ENCODE measurements at regions not wholly inside any gene's neighbourhood (a gene's known extent, or its start where the extent isn't known, plus 50 kb on each side); places are given as distances from the start of the nearest gene placed in this dataset.

DNA sequence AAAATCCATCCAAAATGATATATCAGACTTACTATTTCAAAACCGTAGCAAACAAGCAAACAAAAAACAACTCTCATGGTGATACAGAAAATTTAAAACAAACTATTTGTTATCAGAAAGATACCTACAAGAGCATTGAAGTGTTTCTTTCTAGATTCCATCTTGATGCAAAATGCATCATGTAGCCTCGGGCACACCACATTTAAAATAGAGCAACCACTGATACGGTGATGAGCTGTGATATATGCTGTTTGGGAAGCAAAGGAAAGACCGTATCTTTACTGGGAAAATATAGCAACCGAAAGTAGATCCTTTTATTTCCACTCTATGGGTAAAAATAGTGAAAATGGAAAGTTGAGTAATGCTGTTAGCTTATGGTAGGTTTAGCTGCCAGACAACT lies 892.0 kb downstream of the GATA3 start:
- H3K9ac ChIP-seq (ENCODE audit: low read length), result no peak overlapping the region
- no peaks in the 10 kb centered on the region for H3K36me3 ChIP-seq (ENCODE audit: low read length)
- no peak overlapping the region for H3K4me2 ChIP-seq (ENCODE audit: low read depth, low read length, poor library complexity, severe bottlenecking)
- no peak overlapping the region for H3K4me3 ChIP-seq (ENCODE audit: insufficient read depth, low read length, poor library complexity, severe bottlenecking)
- H3K9me2 ChIP-seq (replicated peaks; ENCODE audit: insufficient read depth, low read length), result no peaks in the 10 kb centered on the region
- no peaks in the 10 kb centered on the region for H4K20me1 ChIP-seq (ENCODE audit: low read depth, low read length)
- no peaks in the 10 kb centered on the region for H3K27me3 ChIP-seq (ENCODE audit: low read length)
- TF ChIP-seq EZH2phosphoT487 (conservative IDR thresholded peaks at IDR 0.05; ENCODE audit: low read length), result no peak
- TF ChIP-seq, protein P1, sequence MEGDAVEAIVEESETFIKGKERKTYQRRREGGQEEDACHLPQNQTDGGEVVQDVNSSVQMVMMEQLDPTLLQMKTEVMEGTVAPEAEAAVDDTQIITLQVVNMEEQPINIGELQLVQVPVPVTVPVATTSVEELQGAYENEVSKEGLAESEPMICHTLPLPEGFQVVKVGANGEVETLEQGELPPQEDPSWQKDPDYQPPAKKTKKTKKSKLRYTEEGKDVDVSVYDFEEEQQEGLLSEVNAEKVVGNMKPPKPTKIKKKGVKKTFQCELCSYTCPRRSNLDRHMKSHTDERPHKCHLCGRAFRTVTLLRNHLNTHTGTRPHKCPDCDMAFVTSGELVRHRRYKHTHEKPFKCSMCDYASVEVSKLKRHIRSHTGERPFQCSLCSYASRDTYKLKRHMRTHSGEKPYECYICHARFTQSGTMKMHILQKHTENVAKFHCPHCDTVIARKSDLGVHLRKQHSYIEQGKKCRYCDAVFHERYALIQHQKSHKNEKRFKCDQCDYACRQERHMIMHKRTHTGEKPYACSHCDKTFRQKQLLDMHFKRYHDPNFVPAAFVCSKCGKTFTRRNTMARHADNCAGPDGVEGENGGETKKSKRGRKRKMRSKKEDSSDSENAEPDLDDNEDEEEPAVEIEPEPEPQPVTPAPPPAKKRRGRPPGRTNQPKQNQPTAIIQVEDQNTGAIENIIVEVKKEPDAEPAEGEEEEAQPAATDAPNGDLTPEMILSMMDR (IDR thresholded peaks at IDR 0.05; ENCODE audit: insufficient read depth, low read length, poor library complexity, severe bottlenecking), result no peak
- no peaks in the 10 kb centered on the region for H3K9me3 ChIP-seq (ENCODE audit: insufficient read depth, low read length)
- no peaks in the 10 kb centered on the region for H3F3A ChIP-seq (ENCODE audit: insufficient read depth)
- H3K79me2 ChIP-seq (ENCODE audit: insufficient read depth, low read length), result no peaks in the 10 kb centered on the region
- H2AFZ ChIP-seq (ENCODE audit: low read depth, low read length, severe bottlenecking), result no peak overlapping the region
- no peak overlapping the region for H3K27ac ChIP-seq (ENCODE audit: low read depth, low read length)

DNA sequence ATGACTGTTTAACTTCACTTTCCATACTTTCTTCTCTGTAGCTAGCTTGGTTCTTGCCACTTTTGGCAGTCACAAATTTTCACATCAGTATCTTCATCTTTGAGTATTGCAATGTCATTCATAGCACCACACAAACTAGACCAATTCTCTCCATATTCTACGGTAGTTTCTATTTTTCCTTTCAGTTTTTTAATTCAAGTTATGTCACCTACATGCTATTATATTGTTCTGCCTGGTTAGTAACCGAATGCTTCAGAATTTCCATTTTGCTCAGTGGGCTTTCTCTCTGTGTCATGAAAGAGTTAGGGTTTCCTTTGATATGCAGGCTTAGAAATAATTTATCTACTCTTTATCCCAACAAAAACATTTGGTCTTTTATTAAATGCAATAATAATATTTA lies 896.5 kb downstream of the GATA3 start:
- TF ChIP-seq, protein P1 (IDR thresholded peaks at IDR 0.05; ENCODE audit: insufficient read depth, low read length, poor library complexity, severe bottlenecking), result no peak
- TF ChIP-seq EZH2phosphoT487 (conservative IDR thresholded peaks at IDR 0.05; ENCODE audit: low read length), result no peak
- no peak overlapping the region for H3K4me3 ChIP-seq (ENCODE audit: insufficient read depth, low read length, poor library complexity, severe bottlenecking)
- no peaks in the 10 kb centered on the region for H3K9me2 ChIP-seq (replicated peaks; ENCODE audit: insufficient read depth, low read length)
- H3F3A ChIP-seq (ENCODE audit: insufficient read depth), result no peaks in the 10 kb centered on the region
- H2AFZ ChIP-seq (ENCODE audit: low read depth, low read length, severe bottlenecking), result no peak overlapping the region
- H3K36me3 ChIP-seq (ENCODE audit: low read length), result no peaks in the 10 kb centered on the region
- H3K4me2 ChIP-seq (ENCODE audit: low read depth, low read length, poor library complexity, severe bottlenecking), result no peak overlapping the region
- no peaks in the 10 kb centered on the region for H4K20me1 ChIP-seq (ENCODE audit: low read depth, low read length)
- no peaks in the 10 kb centered on the region for H3K79me2 ChIP-seq (ENCODE audit: insufficient read depth, low read length)
- H3K27me3 ChIP-seq (ENCODE audit: low read length), result no peaks in the 10 kb centered on the region
- no peaks in the 10 kb centered on the region for H3K9me3 ChIP-seq (ENCODE audit: insufficient read depth, low read length)
- H3K27ac ChIP-seq (ENCODE audit: low read depth, low read length), result no peak overlapping the region
- no peak overlapping the region for H3K9ac ChIP-seq (ENCODE audit: low read length)

DNA sequence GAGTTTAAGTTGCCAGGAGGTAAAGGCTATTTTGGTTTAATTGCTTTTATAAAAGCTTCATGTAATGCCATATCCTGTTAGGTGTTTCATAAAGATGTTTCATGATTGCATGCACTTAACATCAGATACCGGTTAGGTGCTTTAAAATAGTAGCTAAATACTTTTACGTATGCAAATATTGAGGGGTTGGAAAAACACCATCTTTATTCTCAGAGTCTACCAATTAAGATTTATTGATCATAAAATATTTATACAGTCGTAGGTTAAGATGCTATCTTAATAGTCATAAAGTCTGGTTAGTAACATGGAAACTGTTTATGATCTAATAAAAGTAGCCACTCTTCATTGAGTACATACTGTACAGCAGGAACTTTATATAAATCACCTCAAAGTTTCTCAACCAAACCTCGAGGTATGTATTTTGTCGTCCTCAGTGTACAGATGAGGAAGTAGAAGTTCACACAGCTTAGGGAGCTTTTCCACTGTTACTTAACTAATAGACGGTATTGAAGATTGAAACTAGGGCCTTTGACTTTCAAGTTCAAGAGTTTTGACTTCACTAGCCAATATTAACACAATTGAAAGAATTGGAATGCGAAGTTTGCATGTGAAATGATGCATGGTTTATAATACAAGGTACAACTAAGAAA lies 897.1 kb downstream of the GATA3 start:
- no peak overlapping the region for H3K27ac ChIP-seq (ENCODE audit: low read depth, low read length)
- H3K9me3 ChIP-seq (ENCODE audit: insufficient read depth, low read length), result no peaks in the 10 kb centered on the region
- no peaks in the 10 kb centered on the region for H3K36me3 ChIP-seq (ENCODE audit: low read length)
- H3K9me2 ChIP-seq (replicated peaks; ENCODE audit: insufficient read depth, low read length), result no peaks in the 10 kb centered on the region
- H3K4me2 ChIP-seq (ENCODE audit: low read depth, low read length, poor library complexity, severe bottlenecking), result no peak overlapping the region
- H4K20me1 ChIP-seq (ENCODE audit: low read depth, low read length), result no peaks in the 10 kb centered on the region
- no peaks in the 10 kb centered on the region for H3K27me3 ChIP-seq (ENCODE audit: low read length)
- H2AFZ ChIP-seq (ENCODE audit: low read depth, low read length, severe bottlenecking), result no peak overlapping the region
- H3K9ac ChIP-seq (ENCODE audit: low read length), result no peak overlapping the region
- H3F3A ChIP-seq (ENCODE audit: insufficient read depth), result no peaks in the 10 kb centered on the region
- TF ChIP-seq, protein P1 (IDR thresholded peaks at IDR 0.05; ENCODE audit: insufficient read depth, low read length, poor library complexity, severe bottlenecking), result no peak
- no peak for TF ChIP-seq EZH2phosphoT487 (conservative IDR thresholded peaks at IDR 0.05; ENCODE audit: low read length)
- no peaks in the 10 kb centered on the region for H3K79me2 ChIP-seq (ENCODE audit: insufficient read depth, low read length)
- no peak overlapping the region for H3K4me3 ChIP-seq (ENCODE audit: insufficient read depth, low read length, poor library complexity, severe bottlenecking)
